RPMI7951 (cell line): ENCODE measurements at regions not wholly inside any gene's neighbourhood (a gene's known extent, or its start where the extent isn't known, plus 50 kb on each side); places are given as distances from the start of the nearest gene placed in this dataset.
A peak's percentile ranks its signal among the peaks of the same experiment; 100 is the strongest.
"Not testable (repeated sequence)": the region's sequence is repeated elsewhere in the genome, so short reads cannot be mapped to it uniquely, and the experiment has no call there.

Experiments
- DNase-seq: peaks from one replicate; pipeline ENCODE4 v3.0.0-alpha.2; 2012; ENCODE audit warnings: low read depth

GRCh38 chr6:156601152-156602065 lies 175.8 kb upstream of the ARID1B start:
- DNase-seq, result no peak

GRCh38 chr6:156600678-156601077 lies 176.5 kb upstream of the ARID1B start:
- no peak for DNase-seq

GRCh38 chr6:156599978-156600590 lies 177.1 kb upstream of the ARID1B start:
- no peak for DNase-seq

- DNase-seq, result no peak
Observed at GRCh38 chr6:156599366-156599765, 177.8 kb upstream of the ARID1B start.

GRCh38 chr6:156598855-156599180 lies 178.4 kb upstream of the ARID1B start:
- DNase-seq, result no peak

- DNase-seq, result no peak
Observed at GRCh38 chr6:156598071-156598854, 178.9 kb upstream of the ARID1B start.

GRCh38 chr6:156597095-156597494 lies 180.1 kb upstream of the ARID1B start:
- no peak for DNase-seq

GRCh38 chr6:156595476-156595875 lies 181.7 kb upstream of the ARID1B start:
- DNase-seq, result peak; percentile 55

- DNase-seq, result no peak
Observed at GRCh38 chr6:156593893-156594292, 183.3 kb upstream of the ARID1B start.

- no peak for DNase-seq
Observed at GRCh38 chr6:156593127-156593526, 184.1 kb upstream of the ARID1B start.

GRCh38 chr6:156590482-156590881 lies 186.7 kb upstream of the ARID1B start:
- DNase-seq, result no peak

GRCh38 chr6:156589281-156589680 lies 187.9 kb upstream of the ARID1B start:
- DNase-seq, result peak; percentile 49

GRCh38 chr6:156587751-156588301 lies 189.4 kb upstream of the ARID1B start:
- DNase-seq, result no peak

GRCh38 chr6:156587071-156587470 lies 190.1 kb upstream of the ARID1B start:
- no peak for DNase-seq

GRCh38 chr6:156585859-156586258 lies 191.3 kb upstream of the ARID1B start:
- DNase-seq, result peak; percentile 9

- not testable (repeated sequence) for DNase-seq
Observed at GRCh38 chr6:156584121-156584520, 193.1 kb upstream of the ARID1B start.

GRCh38 chr6:156583083-156583482 lies 194.1 kb upstream of the ARID1B start:
- no peak for DNase-seq

GRCh38 chr6:156582509-156582992 lies 194.6 kb upstream of the ARID1B start:
- DNase-seq, result no peak

GRCh38 chr6:156579564-156579963 lies 197.6 kb upstream of the ARID1B start:
- no peak for DNase-seq

GRCh38 chr6:156577749-156578148 lies 199.4 kb upstream of the ARID1B start:
- no peak for DNase-seq

GRCh38 chr6:156575361-156575760 lies 201.8 kb upstream of the ARID1B start:
- DNase-seq, result no peak

- DNase-seq, result no peak
Observed at GRCh38 chr6:156564807-156565149, 212.4 kb upstream of the ARID1B start.
